ENCODE measurements at regions not wholly inside any gene's neighbourhood (a gene's known extent, or its start where the extent isn't known, plus 50 kb on each side); places are given as distances from the start of the nearest gene placed in this dataset.
"Not testable (repeated sequence)": the region's sequence is repeated elsewhere in the genome, so short reads cannot be mapped to it uniquely, and the experiment has no call there.

- no peak for DNase-seq (ENCODE audit: low read depth in 2 of 2)
Observed at GRCh38 chr4:124104628-124105027, 607.9 kb downstream of the ANKRD50 start.

DNA sequence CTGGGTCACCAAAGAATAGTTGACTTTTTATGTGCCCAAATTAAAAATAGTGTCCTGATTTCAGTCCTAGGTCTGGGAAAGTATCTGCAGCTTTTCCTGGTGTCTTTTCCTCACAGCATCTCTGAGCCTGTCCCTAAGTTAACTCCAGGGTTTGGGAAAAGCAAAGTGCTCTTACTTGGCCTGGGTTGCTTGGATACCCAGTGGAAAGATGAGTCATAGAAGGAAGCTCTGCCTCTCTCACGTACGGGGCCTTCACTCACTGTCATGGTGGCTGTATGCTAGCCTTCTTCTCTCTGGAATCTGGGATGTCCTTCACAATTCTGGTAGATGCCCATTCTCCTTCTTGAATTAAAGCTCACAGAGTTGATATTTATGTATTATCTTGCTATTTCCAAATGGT lies 607.3 kb downstream of the ANKRD50 start:
- DNase-seq (ENCODE audit: low read depth in 2 of 2): no peak

GRCh38 chr4:124111411-124111810 lies 601.1 kb downstream of the ANKRD50 start:
- DNase-seq (ENCODE audit: low read depth in 2 of 2): no peak

- DNase-seq (ENCODE audit: low read depth in 2 of 2): no peak
Observed at GRCh38 chr4:124111922-124112321, 600.6 kb downstream of the ANKRD50 start.

DNA sequence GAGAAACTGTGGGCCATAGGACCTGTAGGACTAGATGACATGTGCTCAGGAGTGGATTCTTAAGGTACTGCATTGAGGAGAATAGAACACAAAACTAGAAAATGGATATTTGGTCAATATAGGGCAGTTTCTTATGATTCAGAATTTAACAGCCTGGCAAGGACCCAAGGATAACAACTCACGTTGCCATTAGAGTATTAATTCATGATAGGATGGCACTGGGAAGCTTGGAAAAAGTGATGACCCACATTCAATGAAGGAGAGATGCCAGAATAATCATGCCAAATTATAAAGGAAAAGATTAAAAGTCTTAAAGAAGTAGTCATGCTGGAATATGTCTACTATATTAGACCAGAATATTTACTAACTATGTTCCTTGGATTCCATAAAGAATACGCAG lies 594.5 kb downstream of the ANKRD50 start:
- DNase-seq (ENCODE audit: low read depth in 2 of 2): no peak

DNA sequence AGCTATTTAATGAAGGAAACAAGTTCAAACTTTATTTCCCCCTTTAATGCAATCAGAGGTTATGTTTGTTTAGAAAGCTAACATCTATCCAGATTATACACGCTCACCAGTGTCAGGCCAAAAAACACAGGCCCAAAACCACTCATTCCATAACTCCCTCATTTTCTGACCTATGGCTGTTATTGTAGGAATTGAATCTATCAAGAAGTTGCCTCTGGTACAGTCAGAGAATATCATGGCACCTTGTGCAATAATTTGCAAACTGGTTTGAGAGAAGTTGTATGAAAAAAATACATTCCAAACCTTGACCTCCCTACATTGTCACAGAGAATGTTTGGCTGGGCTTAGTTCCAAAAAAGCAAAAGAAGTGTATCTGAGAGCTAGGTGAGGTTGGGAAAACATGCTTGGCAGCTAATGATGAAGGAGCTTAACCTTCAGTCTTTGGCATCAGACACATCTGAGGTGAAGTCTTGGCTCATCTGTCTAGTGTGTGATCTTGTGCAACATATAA lies 591.0 kb downstream of the ANKRD50 start:
- DNase-seq (ENCODE audit: low read depth in 2 of 2): no peak

- DNase-seq (ENCODE audit: low read depth in 2 of 2): no peak
Observed at GRCh38 chr4:124123181-124123580, 589.4 kb downstream of the ANKRD50 start.

DNA sequence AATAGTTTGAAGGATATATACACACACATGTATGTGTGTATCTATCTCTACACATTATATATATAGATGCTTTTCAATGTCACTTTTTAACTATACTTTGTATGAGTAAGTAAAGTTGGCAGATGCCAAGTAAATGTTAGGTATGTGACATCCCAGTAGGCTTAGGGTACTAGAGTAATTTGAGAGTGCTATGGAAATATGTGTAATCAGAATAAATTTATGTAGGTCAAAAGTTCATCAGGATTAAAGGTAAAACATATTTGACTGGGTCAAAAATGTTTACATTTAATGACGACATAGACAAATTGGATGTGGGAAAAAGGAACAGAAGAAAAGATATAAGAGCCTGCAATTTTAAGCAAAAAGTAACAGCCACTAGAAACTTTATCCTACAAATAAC lies 588.8 kb downstream of the ANKRD50 start:
- DNase-seq (ENCODE audit: low read depth in 2 of 2): no peak

- DNase-seq (ENCODE audit: low read depth in 2 of 2): not testable (repeated sequence)
Observed at GRCh38 chr4:124131324-124131723, 581.2 kb downstream of the ANKRD50 start.

GRCh38 chr4:124132161-124132560 lies 580.4 kb downstream of the ANKRD50 start:
- no peak for DNase-seq (ENCODE audit: low read depth in 2 of 2)

DNA sequence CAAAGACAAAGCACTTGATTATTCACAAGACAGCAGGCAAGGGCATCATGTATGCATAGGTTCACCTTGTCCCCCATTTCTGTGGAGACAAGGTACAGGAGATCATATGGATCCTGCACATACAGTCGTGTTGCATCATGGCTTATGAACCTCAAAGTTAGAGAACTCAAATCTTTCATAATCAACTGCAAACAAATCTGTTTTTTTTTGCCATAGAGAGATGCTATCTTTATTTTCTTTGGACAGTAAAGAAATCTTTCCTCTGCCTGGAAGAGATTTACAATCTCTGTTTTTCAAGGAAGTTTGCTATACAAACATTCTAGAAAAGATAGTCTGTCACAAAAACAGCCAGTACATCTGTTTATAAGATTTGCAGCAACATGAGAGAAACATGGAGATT lies 578.8 kb downstream of the ANKRD50 start:
- DNase-seq (ENCODE audit: low read depth in 2 of 2): no peak

GRCh38 chr4:124135409-124135813 lies 577.1 kb downstream of the ANKRD50 start:
- no peak for DNase-seq (ENCODE audit: low read depth in 2 of 2)

GRCh38 chr4:124139044-124139443 lies 573.5 kb downstream of the ANKRD50 start:
- no peak for DNase-seq (ENCODE audit: low read depth in 2 of 2)

DNA sequence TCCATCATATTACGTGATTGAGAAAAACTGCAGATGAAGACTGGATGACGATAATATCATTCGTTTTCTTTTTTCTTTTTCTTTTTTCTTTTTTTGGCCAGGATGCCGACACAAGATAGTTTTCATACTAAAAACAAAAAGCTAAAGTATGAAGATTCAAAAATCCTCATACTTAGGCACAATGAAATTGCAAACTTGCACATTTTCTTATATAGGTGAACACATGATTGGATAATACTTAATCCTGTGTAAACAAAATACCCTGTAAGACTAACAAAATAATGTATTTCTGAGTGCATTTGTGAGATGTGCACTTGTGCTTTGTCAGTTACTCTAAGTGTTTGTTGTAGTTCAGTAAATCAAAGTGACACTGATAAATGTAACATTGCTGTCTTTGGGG lies 568.9 kb downstream of the ANKRD50 start:
- no peak for DNase-seq (ENCODE audit: low read depth in 2 of 2)

GRCh38 chr4:124144238-124144654 lies 568.3 kb downstream of the ANKRD50 start:
- no peak for DNase-seq (ENCODE audit: low read depth in 2 of 2)

- no peak for DNase-seq (ENCODE audit: low read depth in 2 of 2)
Observed at GRCh38 chr4:124146068-124146467, 566.5 kb downstream of the ANKRD50 start.

DNA sequence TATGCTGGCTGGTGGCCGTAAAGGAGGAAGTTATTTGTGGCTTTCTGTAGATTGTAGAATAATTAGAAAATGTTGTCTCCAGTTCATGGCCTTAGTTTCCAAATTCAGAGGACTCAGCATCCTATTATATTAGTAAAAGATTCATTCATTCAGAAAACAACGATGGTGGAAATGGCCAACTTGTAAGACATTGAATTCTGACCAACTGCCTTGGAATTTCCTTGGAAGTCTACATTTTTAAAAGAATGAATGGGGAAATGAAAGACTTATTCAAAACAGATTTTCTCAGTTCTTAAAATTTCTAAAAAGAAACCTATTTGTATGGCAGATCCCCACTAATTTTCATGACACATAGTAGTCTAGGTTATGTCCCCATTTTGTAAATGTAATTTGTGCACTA lies 561.5 kb downstream of the ANKRD50 start:
- no peak for DNase-seq (ENCODE audit: low read depth in 2 of 2)

- DNase-seq (ENCODE audit: low read depth in 2 of 2): no peak
Observed at GRCh38 chr4:124152132-124152531, 560.4 kb downstream of the ANKRD50 start.

GRCh38 chr4:124155239-124155638 lies 557.3 kb downstream of the ANKRD50 start:
- no peak for DNase-seq (ENCODE audit: low read depth in 2 of 2)

DNA sequence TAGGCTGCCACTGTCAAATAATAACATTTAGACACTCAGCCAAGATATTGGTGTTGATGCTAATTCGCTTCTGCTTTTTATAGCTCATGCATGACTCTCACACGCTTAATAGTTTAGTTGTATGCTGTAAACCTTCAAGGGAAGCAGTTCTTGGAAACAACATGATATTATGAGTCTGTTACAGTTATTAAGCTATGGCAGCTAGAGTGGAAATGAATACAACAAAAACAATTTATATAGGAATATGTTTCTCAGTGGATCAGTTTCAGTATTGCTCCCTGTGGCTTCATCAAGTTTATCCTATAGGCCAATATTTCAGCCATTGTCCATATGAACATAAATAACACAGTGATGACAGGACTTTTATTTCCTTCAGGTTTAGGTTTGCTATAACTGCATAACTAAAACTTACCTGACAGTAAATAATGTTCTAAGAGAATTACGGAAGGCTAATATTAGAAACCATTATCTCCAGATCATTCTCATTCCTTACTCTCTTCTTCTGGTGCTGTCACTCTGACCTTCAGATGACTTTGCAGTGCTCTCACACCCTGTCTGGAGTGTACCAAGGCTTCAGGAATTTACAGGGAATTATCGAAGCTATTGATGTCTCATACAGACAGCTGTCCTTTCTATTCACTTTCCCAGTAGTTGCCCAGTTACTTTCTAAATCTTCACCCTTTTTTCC lies 555.0 kb downstream of the ANKRD50 start:
- DNase-seq (ENCODE audit: low read depth in 2 of 2): no peak

GRCh38 chr4:124163401-124163800 lies 549.1 kb downstream of the ANKRD50 start:
- no peak for DNase-seq (ENCODE audit: low read depth in 2 of 2)

- no peak for DNase-seq (ENCODE audit: low read depth in 2 of 2)
Observed at GRCh38 chr4:124167602-124168001, 544.9 kb downstream of the ANKRD50 start.

GRCh38 chr4:124169524-124169923 lies 543.0 kb downstream of the ANKRD50 start:
- DNase-seq (ENCODE audit: low read depth in 2 of 2): not testable (repeated sequence)

DNA sequence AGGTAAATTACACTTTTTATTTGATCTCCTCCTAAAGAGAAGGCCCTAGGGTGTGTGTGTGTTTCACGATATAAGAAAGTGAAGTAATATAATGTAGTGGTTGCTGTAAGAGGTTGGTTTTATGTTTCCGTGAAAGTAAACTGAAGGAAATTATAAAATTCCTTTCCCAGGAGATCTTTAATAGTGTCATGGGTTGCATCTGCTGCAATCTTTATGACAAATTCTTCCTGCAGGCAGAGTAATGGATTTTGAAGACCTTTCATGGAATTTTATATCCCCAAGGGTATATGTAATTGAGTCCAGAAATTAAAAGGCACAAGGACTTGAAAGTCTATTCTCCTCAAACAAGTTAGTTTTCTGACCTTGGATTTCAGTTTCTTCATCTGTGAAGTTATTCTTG lies 538.6 kb downstream of the ANKRD50 start:
- DNase-seq (ENCODE audit: low read depth in 2 of 2): no peak

All from stimulated activated CD4-positive, alpha-beta T cell treated with anti-CD3 and anti-CD28 coated beads, Interleukin-1b, Interleukin-23, amount 100 ng/mL, for 4 hours (primary cell).